HCT116 (cell line): ENCODE measurements at regions not wholly inside any gene's neighbourhood (a gene's known extent, or its start where the extent isn't known, plus 50 kb on each side); places are given as distances from the start of the nearest gene placed in this dataset.
"Not testable (repeated sequence)": the region's sequence is repeated elsewhere in the genome, so short reads cannot be mapped to it uniquely, and the experiment has no call there.

Source experiments
- ATAC-seq: fragments of 200-7000 bp; cut with Tn5 transposase; 2 replicates; pipeline ENCODE4 v1.9.1; 2020; ENCODE audit warnings: mild to moderate bottlenecking, moderate library complexity
- BruUV-seq: library from RNA; stranded (reverse); fragments of 400-500 nt; replicated peaks from 2 replicates; lab custom pipeline; 2021; lab: Mats Ljungman, UMichigan
- CTCF ChIA-PET: fragments of 300-600 bp; sonication (Branson Sonifier 250); formaldehyde crosslinking; loops from one replicate; lab custom pipeline; 2021; ENCODE audit warnings: antibody characterized with exemption; lab: Charles Lee
- POLR2A ChIA-PET: fragments of 300-600, 350-600 bp; sonication (Branson Sonifier 250); formaldehyde crosslinking; loops from one replicate; lab custom pipeline; 2021; ENCODE audit warnings: antibody characterized with exemption; lab: Charles Lee
- RAD21 ChIA-PET, 2 experiments: fragments of 300-600 bp; sonication (Branson Sonifier 250); formaldehyde crosslinking; loops; one replicate each; lab custom pipeline; 2023; ENCODE audit warnings: low total read pairs in 2 of 2; ENCODE audit not compliant: uncharacterized antibody in 2 of 2, unreplicated experiment in 2 of 2, low non-redundant PET in 1 of 2; lab: Charles Lee
- DNase-seq: peaks from one replicate; pipeline ENCODE4 v3.0.0-alpha.2; 2010; ENCODE audit warnings: low read depth, low spot score
- H2AFZ ChIP-seq: fragments of 200-600 bp; shearing (Covaris generic), sonication (generic); 2 replicates; pipeline ENCODE4 v1.6.1; 2017; ENCODE audit warnings: low read depth, mixed run types, mixed read lengths, antibody characterized with exemption, low read length; ENCODE audit not compliant: poor library complexity, severe bottlenecking
- H3K27ac ChIP-seq: 2 replicates; pipeline ENCODE4 v1.5.1; 2012; ENCODE audit warnings: low read depth, low read length
- H3K27me3 ChIP-seq: fragments of 200-600 bp; sonication (generic); 2 replicates; pipeline ENCODE4 v1.6.1; 2016; ENCODE audit warnings: mixed run types, low read length, mixed read lengths; ENCODE audit not compliant: insufficient read depth
- H3K36me3 ChIP-seq, 2 experiments: fragments of 200-500 bp in 1 of 2; fragments of 200-600 bp in 1 of 2; sonication (Bioruptor generic) in 1 of 2; sonication (generic) in 1 of 2; 2 replicates each; pipeline versions ENCODE4 v1.5.1 to v1.6.1; 2014 to 2016; ENCODE audit warnings: low read length in 2 of 2, inconsistent platforms in 1 of 2, mixed read lengths in 1 of 2, mixed run types in 1 of 2; ENCODE audit not compliant: insufficient read depth in 2 of 2, control insufficient read depth in 1 of 2
- H3K4me1 ChIP-seq, 2 experiments: fragments of 200-600 bp in 1 of 2; sonication (generic) in 1 of 2; 2 replicates each; pipeline versions ENCODE4 v1.5.1 to v1.6.1; 2012 to 2017; ENCODE audit warnings: low read length in 2 of 2, inconsistent platforms in 1 of 2, mild to moderate bottlenecking in 1 of 2, mixed read lengths in 1 of 2, mixed run types in 1 of 2, moderate library complexity in 1 of 2; ENCODE audit not compliant: insufficient read depth in 2 of 2, control insufficient read depth in 1 of 2
- H3K4me2 ChIP-seq: fragments of 200-600 bp; sonication (generic); 2 replicates; pipeline ENCODE4 v1.6.1; 2017; ENCODE audit warnings: mixed run types, low read length, mixed read lengths
- H3K4me3 ChIP-seq, 2 experiments: fragments of 200-600 bp in 1 of 2; sonication (generic) in 1 of 2; replicated peaks in 1 of 2; 2 replicates each; pipeline ENCODE4 v1.5.1; 2011 to 2016; ENCODE audit warnings: low read length in 2 of 2, control low read depth in 1 of 2, low read depth in 1 of 2, mild to moderate bottlenecking in 1 of 2, mixed read lengths in 1 of 2, mixed run types in 1 of 2
- H3K79me2 ChIP-seq: fragments of 200-600 bp; sonication (generic); 2 replicates; pipeline ENCODE4 v1.6.1; 2017; ENCODE audit warnings: mild to moderate bottlenecking, mixed run types, low read length, moderate library complexity, mixed read lengths; ENCODE audit not compliant: insufficient read depth
- H3K9ac ChIP-seq: fragments of 200-600 bp; sonication (generic); 2 replicates; pipeline ENCODE4 v1.6.1; 2016; ENCODE audit warnings: low read length, mixed read lengths
- H3K9me2 ChIP-seq: fragments of 200-600 bp; sonication (generic), shearing (Covaris generic); 2 replicates; pipeline ENCODE4 v1.6.1; 2017; ENCODE audit warnings: mixed run types, mild to moderate bottlenecking, moderate library complexity; ENCODE audit not compliant: insufficient read depth
- H3K9me3 ChIP-seq, 2 experiments: fragments of 200-500 bp in 1 of 2; fragments of 200-600 bp in 1 of 2; sonication (Bioruptor generic) in 1 of 2; sonication (generic) in 1 of 2; 2 replicates each; pipeline ENCODE4 v1.6.1; 2014 to 2017; ENCODE audit warnings: low read length in 2 of 2, mixed read lengths in 2 of 2, inconsistent platforms in 1 of 2, low read depth in 1 of 2, mild to moderate bottlenecking in 1 of 2, mixed run types in 1 of 2, moderate library complexity in 1 of 2; ENCODE audit not compliant: control insufficient read depth in 1 of 2, insufficient read depth in 1 of 2
- H4K20me1 ChIP-seq: fragments of 200-600 bp; sonication (generic), shearing (Covaris generic); 2 replicates; pipeline ENCODE4 v1.6.1; 2017; ENCODE audit warnings: mixed run types, mild to moderate bottlenecking, moderate library complexity; ENCODE audit not compliant: insufficient read depth
- CBX3 ChIP-seq: IDR thresholded peaks from 2 replicates; pipeline ENCODE4 v1.6.1; 2012; ENCODE audit warnings: low read depth
- CTCF ChIP-seq, 3 experiments: fragments of 200-600 bp in 1 of 3; sonication (generic) in 1 of 3; IDR thresholded peaks in 2 of 3; conservative IDR thresholded peaks in 1 of 3; 2 replicates each; pipeline ENCODE4 v1.5.1; 2012 to 2017; ENCODE audit warnings: low read depth in 2 of 3, low read length in 2 of 3, antibody characterized with exemption in 1 of 3, borderline replicate concordance in 1 of 3, control low read depth in 1 of 3, mild to moderate bottlenecking in 1 of 3, mixed read lengths in 1 of 3, mixed run types in 1 of 3, moderate library complexity in 1 of 3; ENCODE audit not compliant: insufficient read depth in 1 of 3
- ELF1 ChIP-seq: IDR thresholded peaks from 2 replicates; pipeline ENCODE4 v1.6.1; 2012; ENCODE audit warnings: low read depth, borderline replicate concordance
- JUND ChIP-seq: IDR thresholded peaks from 2 replicates; pipeline ENCODE4 v1.6.1; 2012
- POLR2A ChIP-seq: IDR thresholded peaks from 2 replicates; pipeline ENCODE4 v1.7.0; 2011; ENCODE audit warnings: borderline replicate concordance; ENCODE audit not compliant: insufficient read depth, insufficient read length; ENCODE audit errors: extremely low read depth
- RAD21 ChIP-seq: IDR thresholded peaks from 2 replicates; pipeline ENCODE4 v1.6.1; 2012; ENCODE audit warnings: low read depth, mild to moderate bottlenecking
- SRF ChIP-seq: IDR thresholded peaks from 2 replicates; pipeline ENCODE4 v1.6.1; 2012; ENCODE audit warnings: low read depth
- TCF7L2 ChIP-seq: IDR thresholded peaks from 2 replicates; pipeline ENCODE4 v1.7.0; 2011; ENCODE audit warnings: borderline replicate concordance, inconsistent platforms; ENCODE audit not compliant: insufficient read depth, insufficient read length; ENCODE audit errors: extremely low read depth
- ZFX ChIP-seq: fragments of 450-650 bp; IDR thresholded peaks from 2 replicates; pipeline ENCODE4 v1.6.1; 2017
- intact Hi-C: fragments of 100-400 bp; cut with micrococcal nuclease; formaldehyde crosslinking; loops from 2 replicates; pipeline ENCODE4 v1.10.0; 2022
- TF ChIP-seq, protein P1 (sequence below): IDR thresholded peaks from 2 replicates; pipeline ENCODE4 v1.6.1; 2012

DNA sequence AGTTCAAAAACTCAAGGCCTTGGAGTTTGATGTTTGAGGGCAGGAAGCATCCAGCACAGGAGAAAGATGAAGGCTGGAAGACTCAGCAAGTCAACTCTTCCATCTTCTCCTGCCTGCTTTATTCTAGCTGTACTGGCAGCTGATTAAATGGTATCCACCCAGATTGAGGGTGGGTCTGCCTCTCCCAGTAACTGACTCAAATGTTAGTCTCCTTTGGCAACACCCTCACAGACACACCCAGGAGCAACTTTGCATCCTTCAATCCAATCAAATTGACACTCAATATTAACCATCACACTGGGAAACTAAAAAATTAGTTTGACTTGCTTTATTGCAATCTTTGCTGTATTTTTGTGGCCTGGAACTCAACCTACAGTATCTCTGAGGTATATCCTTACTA is 230.5 kb upstream of the TARS1 start:
- H3K9me2 ChIP-seq, H3K4me1 ChIP-seq, ATAC-seq, H3K79me2 ChIP-seq, BruUV-seq, H3K36me3 ChIP-seq, CTCF ChIA-PET, H3K27me3 ChIP-seq, H3K9me3 ChIP-seq, H3K4me3 ChIP-seq, H3K9ac ChIP-seq, H3K4me2 ChIP-seq, RAD21 ChIA-PET, POLR2A ChIA-PET, H2AFZ ChIP-seq, H3K27ac ChIP-seq, H4K20me1 ChIP-seq, intact Hi-C loops, DNase-seq: not testable (repeated sequence)

GRCh38 chr5:33210978-33211377 is 229.8 kb upstream of the TARS1 start:
- no peaks in the 10 kb centered on the region for H3K4me1 ChIP-seq
- CTCF ChIA-PET = no interaction called here
- H3K9me3 ChIP-seq = no peaks in the 10 kb centered on the region
- BruUV-seq = no TSS peak
- H3K36me3 ChIP-seq = no peaks in the 10 kb centered on the region
- H3K4me3 ChIP-seq = no peak overlapping the region
- no peak overlapping the region for H3K4me2 ChIP-seq
- H4K20me1 ChIP-seq = no peaks in the 10 kb centered on the region
- DNase-seq = no peak
- RAD21 ChIA-PET = no interaction called here
- no peak overlapping the region for H2AFZ ChIP-seq
- no peaks in the 10 kb centered on the region for H3K27me3 ChIP-seq
- ATAC-seq = no peak
- no peak overlapping the region for H3K9ac ChIP-seq
- POLR2A ChIA-PET = no interaction called here
- TF ChIP-seq POLR2A (no peak), CBX3 (no peak), ELF1 (no peak), CTCF (IDR thresholded peaks at IDR 0.05 in 2 of 3, conservative IDR thresholded peaks at IDR 0.05 in 1 of 3; ENCODE audit: borderline replicate concordance in 1 of 3, insufficient read depth in 1 of 3, low read depth in 2 of 3, low read length in 2 of 3) (no peak), JUND (no peak), ZFX (no peak), RAD21 (no peak), SRF (no peak), TCF7L2 (no peak)
- TF ChIP-seq, protein P1, sequence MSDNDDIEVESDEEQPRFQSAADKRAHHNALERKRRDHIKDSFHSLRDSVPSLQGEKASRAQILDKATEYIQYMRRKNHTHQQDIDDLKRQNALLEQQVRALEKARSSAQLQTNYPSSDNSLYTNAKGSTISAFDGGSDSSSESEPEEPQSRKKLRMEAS = no peak
- intact Hi-C loops = no loop called here
- no peaks in the 10 kb centered on the region for H3K9me2 ChIP-seq
- no peaks in the 10 kb centered on the region for H3K79me2 ChIP-seq
- no peak overlapping the region for H3K27ac ChIP-seq
